GM21825 (cell line): ENCODE measurements at regions not wholly inside any gene's neighbourhood (a gene's known extent, or its start where the extent isn't known, plus 50 kb on each side); places are given as distances from the start of the nearest gene placed in this dataset.
"Not testable (repeated sequence)": the region's sequence is repeated elsewhere in the genome, so short reads cannot be mapped to it uniquely, and the experiment has no call there.

Source experiments
- ATAC-seq: cut with Tn5 transposase; IDR thresholded peaks from one replicate; pipeline ENCODE4 v1.9.1; 2021; ENCODE audit warnings: mild to moderate bottlenecking, moderate library complexity; ENCODE audit not compliant: unreplicated experiment

DNA sequence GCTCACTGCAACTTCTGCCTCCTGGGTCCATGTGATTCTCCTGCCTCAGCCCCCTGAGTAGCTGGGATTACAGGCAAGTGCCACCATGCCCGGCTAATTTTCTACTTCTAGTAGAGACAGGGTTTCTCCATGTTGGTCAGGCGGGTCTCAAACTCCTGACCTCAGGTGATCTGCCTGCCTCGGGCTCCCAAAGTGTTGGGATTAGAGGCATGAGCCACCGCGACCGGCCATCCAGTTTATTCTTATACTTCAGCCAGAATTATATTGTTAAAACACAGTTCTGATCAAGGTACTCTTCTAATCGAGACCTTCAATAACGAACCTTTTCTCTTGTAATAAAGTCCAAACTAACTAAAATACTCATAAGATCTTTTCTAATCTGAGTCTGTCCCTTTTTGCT is 119.6 kb upstream of the FAR2 start:
- ATAC-seq, result not testable (repeated sequence)

DNA sequence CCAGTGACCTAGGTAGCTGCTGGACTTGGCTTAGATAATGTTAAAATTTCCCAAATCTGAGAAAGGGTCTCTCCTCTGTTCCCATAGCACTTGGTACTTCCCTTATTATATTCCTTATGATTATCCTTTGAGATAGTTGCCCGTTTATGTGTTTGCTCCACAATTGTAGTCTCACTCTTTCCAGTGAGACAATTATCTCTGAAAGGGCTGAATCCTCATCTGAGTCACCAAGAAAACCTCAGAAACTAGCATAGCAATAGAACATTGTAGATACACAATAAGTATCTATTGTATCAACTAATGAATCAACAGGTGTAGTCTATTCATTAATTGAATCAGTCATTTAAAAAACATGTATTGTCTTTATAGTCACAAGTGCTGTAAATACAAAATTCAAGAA is 119.1 kb upstream of the FAR2 start:
- no peak for ATAC-seq

DNA sequence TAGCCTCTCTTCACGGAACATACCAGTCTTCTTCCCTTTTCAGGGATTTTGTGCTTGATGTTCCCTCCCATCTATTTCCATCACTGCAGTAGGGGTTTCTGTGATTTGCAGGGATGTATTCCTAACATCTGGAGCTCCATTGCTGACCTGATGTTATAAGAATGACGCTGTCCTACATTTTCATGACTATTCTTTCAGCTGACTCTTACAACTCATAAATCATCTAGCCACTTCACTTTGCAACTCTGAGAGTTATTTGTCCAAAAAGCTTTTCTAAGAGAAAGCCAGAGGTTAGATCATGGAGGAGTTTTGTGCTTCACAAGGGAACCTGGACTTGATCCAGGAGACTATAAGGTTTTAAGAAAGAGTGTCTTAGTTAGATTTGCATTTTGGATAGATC is 116.6 kb upstream of the FAR2 start:
- no peak for ATAC-seq

DNA sequence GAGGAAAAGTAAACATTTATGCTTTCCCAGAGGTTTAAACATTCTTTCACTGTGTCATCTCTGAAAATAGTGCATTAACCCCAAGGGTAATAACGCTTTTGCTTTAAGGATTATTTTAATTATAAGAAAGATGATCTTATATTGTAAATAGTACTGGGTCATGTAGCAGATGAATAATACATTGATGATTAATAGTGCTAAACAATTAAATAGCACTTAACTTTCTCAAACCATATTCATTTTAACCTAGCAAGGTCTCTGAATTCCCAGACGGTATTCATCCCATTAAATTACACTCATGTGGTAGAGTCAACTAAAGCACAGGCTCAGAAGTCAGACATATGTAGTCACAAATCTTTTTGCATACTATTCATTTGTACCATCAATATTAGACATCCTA is 115.6 kb upstream of the FAR2 start:
- ATAC-seq, result no peak

DNA sequence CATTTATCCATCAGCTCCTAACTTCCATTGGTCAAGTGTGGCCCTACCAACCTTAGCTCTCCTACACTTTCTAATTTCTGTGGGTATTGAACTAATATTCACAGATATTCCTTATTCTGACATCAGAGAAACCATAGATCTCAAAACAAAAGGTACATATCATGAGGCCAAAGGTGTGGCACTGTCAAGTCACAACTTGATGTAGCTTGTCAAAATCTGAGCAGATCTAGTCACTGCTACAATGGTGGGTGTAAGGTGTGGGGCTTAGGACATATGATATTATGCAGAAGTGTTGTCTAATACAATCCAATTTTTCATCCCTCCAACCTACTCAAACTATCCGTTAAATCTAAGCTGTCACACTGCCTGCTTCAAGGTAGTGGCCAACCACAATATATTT is 114.0 kb upstream of the FAR2 start:
- no peak for ATAC-seq

DNA sequence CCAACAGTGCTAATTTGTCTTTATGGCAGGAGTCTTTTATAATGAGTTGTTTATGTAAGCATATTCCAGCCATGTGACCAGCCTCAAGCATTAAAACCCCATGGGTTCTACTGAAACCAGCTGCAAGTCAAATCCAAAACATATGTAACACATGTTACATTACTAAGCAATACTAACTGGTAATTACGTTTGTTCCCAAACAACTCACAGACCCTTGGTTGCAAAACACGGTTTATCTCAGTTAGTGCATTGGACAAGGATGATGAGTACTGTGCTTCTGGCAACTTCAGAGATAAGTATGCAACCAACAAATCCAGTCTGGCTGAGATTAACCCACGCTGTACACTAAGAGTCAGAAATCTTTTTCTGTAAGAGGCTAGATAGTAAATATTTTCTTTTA is 110.1 kb upstream of the FAR2 start:
- ATAC-seq, result no peak

DNA sequence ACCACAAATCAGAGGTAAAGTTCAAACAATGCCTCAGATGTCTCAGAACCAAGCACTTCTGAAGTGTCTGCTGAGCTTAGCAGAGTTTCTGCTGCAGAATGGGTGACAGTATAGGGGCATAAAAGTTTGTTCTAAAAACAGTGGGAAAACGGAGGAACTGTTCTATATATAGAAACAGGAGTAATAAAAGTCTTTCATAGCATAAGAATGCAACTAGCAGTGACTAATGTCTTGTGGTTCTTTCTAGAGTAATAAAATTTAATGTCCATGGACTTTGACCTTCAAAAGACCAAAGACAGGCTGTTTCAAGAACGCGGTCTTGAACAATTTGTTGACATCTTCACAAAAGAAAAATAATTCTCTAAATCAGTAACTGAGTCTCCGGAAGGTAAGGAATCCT is 107.5 kb upstream of the FAR2 start:
- ATAC-seq, result no peak

DNA sequence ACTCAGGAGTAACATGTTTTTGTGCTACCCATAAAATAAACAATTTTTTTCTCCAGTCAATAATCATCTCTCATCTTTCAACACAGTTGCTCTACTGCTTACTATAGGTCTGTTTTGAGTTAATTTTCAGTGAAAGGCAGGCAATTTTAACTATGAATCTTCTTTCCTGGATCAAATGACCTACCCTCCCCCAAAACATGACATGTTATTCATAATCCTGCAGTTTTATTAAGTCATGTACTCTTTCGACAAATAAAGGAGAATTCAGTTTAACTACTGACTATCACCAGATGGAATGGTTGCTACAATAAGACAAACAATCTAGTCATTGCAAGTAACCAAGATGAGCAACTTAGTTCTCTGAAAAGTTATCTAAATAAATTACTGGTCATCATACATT is 106.0 kb upstream of the FAR2 start:
- no peak for ATAC-seq

DNA sequence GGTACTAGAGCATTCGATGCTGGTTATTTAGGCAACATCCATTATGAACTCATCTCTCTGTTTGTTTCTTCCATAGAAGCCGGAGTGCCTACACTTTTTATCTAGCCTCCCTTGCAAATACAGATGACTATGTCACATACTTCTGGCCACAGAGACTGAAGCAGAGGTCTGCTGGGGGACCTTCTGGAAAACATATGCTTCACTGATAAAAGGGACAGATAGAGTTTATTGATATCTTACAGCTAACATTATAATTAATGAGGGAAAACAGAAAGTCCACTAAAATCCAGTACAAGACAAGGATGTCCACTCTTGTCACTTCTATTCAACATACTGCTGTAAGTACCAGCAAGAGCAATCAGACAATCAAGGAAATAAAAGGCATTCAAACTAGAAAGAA is 104.3 kb upstream of the FAR2 start:
- ATAC-seq, result no peak

DNA sequence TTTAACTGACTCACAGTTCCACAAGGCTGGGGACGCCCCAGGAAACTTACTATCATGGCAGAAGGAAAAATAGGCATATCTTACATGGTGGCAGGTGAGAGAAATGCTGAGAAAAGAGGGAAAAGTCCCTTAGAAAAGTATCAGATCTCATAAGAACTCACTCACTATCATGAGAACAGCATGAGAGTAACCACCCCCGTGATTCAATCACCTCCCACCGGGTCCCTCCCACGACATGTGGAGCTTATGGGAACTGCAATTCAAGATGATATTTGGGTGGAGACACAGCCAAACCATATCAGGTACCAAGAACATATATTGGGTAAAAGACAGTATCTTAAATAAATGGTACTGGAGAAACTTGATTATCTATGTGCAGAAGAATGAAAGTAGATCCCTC is 100.3 kb upstream of the FAR2 start:
- ATAC-seq, result no peak

DNA sequence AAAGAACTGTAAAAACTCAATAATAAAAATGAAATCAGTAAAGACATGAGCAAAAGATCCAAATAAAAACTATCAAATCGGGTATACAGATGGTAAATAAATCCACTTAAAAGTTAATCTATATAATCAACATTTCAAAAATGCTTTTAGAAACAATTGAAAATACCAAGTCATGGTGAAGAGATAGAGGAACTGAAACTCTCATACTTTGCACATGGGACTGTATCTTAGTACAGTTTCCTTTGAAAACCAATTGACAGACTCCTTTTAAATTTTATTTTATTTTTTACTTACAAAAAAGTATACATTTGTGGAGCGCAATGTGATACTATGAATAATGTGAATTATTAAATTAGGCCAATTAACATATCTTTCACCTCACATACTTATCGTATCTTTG is 98.6 kb upstream of the FAR2 start:
- peak; percentile 69 for ATAC-seq

DNA sequence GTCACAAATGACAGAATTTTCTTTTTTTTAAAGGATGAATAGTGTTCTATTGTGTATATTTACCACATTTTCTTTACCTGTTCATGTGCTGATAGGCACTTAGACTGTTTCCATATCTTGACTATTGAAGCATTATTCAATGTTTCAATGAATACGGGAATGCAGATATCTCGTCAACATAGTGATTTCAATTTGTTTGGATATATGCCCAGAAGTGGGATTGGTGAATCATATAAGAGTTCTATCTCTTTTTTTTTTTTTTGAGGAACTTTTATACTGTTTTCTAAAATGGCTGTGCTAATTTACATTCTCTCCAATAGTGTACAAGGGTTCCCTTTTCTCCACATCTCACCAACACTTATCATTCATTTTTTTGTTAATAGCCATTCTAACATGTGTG is 97.9 kb upstream of the FAR2 start:
- ATAC-seq, result no peak

DNA sequence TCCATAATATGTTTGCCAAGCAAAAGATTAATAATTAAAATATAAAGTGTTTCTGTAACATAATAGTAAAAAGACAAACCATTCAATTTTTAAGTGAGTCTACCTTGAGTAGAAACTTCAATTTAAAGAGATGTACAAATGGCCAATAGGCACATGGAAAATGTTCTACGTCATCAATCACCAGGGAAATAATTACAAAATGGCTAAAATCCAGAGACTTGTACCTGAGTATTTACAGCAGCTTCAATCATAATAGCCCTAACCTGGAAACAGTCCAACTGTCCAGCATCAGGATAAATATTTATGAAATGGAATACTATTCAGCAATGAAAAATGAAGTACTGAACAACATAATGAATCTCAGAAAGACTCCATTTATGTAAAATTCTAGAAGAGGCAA is 95.5 kb upstream of the FAR2 start:
- ATAC-seq, result no peak

DNA sequence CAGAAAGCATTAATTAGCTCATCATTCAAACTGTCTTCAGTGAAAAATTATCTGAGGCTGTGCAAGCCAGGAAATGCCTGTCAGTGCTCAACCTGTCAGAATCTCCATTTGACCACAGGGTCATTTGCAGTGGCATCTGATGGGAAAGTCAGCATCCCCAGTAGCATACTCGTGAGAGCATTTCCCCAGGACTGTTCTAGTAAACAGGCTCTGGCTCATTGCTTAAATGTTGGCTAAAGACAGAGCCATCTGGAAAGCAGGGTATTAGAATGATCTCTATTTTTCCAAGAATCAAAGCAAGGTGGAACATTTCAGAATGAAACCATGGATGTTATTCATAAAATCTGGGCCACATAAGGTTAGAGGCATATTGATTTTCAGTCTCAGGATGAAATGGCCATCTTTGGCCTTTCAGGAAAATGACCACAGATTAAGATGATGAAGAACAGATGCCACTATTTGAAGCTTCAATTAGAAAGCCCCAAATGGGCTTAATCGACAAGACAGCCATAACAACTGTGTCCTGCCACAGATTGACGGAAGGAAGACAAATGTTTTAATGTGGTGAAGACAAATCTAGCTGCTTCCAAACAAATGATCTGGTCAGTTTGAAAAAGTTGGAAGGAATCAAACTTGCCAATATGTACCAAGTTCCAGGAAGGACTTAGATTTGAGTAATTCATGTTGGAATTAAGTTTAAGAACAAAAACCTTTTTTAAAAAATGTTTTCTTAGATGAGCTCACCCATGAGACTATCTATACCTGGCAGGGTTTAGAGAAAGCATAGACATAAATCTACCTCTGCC is 94.0 kb upstream of the FAR2 start:
- ATAC-seq, result no peak

DNA sequence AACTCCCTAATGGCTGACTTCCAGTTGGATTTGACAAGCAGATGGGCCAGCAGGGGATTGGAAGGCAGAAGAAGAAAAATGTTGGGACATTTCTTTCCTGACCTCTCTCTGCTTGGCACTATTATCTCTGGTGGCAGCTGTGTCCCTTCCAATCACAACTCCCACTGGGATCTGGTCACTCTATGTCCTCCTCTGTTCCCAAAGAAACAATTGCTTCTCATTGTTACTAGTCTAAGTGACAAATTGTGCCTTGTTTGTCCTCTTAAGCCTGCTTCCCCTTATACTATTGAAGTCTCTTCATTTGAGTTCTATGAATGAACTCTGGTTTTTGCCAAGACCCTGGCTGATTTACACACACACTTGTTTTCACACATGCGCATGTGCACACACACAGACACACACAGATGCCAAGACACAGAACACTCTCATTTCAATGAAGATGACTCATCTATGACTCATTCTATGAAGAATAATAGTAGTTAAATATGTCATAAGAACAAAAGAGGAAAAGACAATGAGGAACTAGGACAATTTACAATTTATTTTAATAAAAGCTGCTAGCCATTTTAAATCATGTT is 83.0 kb upstream of the FAR2 start:
- ATAC-seq, result no peak

DNA sequence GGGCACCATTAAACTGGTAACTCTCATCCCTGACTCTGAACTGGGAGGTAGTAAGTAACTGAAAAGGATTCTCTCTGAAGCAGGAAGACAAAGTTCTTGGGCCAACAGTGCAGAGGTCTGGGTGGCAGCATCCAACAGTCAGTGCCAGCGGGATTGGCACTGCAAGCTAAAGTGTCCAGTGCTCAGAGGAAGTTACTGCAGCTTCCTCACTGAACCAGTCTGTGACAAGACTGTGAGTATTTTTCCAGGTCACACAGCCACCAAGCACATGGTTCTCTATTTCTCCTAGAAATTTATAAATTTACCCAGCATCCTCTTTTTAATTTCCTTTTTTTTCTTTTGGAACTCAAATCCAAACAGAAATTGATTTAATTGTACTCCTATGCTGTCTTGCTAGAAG is 81.6 kb upstream of the FAR2 start:
- no peak for ATAC-seq

DNA sequence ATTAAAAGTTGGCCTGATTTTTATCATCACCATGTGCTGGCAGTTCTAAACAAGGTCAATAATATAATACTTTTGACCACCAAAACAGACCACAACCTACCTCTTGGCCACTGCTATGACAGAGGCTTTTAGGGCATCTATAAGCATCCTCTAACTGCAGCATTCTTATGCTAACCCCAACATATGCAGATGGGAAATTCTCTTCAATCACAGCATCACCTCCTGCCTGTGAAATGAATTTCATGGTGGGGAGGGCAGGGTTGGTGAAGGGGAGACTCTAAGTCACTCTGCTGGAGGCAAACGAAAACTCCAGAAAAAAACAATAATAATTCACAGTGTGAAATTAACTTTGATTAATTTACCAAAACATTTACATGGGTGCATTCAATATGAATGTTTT is 78.8 kb upstream of the FAR2 start:
- ATAC-seq, result no peak

DNA sequence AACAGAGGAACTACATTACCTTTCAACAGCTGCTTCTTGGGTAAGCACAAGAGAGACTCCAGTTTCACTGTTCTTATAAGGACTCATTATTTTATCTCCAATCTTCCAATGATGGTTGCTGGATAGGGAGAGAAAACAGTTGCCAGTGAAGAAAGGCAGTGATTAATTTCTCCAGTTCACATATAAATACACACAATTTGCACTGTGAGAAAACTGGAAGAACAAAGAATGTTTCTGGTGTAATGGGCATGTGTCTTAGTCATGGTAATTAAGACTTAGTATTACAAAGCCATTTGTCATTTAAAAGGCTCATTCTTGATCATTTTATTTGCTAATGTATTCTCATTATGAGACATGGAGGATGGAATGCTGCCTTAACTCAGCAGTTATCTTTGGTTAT is 78.0 kb upstream of the FAR2 start:
- no peak for ATAC-seq

DNA sequence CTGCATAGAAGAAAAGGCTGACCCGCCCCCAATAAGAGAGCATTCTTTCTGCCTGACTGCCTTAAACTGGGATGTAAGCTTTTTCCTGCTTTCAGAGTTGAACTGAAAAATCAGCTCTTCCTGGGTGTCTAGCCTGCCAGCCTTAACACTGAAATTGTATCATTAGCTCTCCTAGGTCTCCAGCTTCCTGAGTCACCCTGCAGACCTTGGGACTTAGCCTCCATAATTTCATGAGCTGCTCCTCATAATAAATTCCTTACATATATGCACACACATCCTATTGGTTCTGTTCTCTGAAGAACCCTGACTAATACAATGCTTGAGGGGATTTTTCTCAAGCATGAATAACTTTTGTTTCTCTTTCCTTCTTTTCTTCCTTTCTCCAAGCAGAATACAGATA is 76.4 kb upstream of the FAR2 start:
- no peak for ATAC-seq

DNA sequence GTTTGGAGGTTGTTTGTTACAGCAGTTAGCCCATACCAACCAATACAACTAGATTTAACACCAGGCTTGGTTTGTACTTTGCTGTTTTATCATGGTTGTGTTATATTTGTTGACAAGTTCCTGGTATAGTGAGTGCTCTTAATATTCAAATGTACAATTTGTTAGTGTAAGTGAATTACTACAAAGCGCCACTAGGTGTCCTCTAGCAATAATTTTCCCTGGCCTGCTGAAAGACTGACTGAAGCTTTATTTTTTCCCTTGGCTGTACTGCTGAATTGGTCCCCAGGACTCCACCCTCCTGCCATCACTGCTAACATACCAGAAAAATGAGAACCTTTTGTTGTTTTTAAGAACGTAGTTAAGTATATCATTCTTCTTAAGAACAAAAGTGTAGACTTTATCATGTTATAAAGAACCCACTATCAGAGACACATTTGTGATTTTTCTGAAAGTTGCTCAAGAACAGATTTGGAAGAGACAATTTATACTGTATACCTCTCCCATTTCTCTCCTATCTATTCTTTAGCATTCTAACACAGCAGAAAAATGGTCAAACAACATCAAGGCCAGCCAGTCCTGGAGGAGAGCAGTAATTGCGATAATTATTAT is 75.3 kb upstream of the FAR2 start:
- ATAC-seq, result no peak

DNA sequence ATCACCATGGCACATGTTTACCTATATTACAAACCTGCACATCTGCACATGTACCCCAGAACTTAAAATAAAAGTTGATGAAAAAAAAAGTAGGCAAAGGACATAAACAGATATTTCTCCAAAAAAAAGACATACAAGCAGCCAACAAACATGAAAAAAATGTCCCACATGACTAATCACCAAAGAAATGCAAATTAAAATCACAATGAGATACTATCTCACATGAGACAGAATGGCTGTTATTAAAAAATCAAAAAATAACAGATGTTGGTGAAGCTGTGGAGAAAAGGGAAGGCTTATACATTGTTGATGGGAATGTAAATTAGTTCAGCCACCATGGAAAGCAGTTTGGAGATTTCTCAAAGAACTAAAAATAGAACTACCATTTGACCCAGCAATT is 68.0 kb upstream of the FAR2 start:
- ATAC-seq, result no peak

DNA sequence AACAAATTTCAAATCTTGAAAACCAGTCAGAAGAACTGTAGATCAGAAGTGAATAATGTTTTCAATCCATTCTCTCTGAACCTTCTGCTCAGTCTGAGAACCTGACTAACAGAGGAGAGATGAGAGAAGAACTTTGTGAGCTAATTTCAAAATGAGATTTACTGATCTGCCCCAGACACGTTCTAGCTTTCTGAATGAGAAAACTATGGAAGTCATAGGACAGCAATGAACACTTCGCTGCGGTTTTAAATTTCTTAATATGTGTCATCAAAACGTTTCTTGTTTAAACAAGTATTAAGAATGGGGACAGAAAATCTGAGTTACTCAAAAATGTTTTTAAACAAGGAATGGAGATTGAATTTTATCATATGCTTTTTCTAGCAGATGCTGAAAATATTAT is 66.6 kb upstream of the FAR2 start:
- ATAC-seq, result no peak
